ENCODE measurements at regions not wholly inside any gene's neighbourhood (a gene's known extent, or its start where the extent isn't known, plus 50 kb on each side); places are given as distances from the start of the nearest gene placed in this dataset.

GRCh38 chr1:184223216-184223615 lies 163.6 kb upstream of the C1orf21 start:
- H3K36me3 ChIP-seq (ENCODE audit: control insufficient read depth, low read length) = no peaks in the 10 kb centered on the region
- no peak overlapping the region for H3K4me2 ChIP-seq (ENCODE audit: low read length)
- no peaks in the 10 kb centered on the region for H4K20me1 ChIP-seq (ENCODE audit: control insufficient read depth, insufficient read depth, low read depth, low read length)
- H3K79me2 ChIP-seq (ENCODE audit: control insufficient read depth, low read length) = no peaks in the 10 kb centered on the region
- H3K9me2 ChIP-seq (replicated peaks; ENCODE audit: control insufficient read depth, low read length) = no peaks in the 10 kb centered on the region
- H3K4me3 ChIP-seq (ENCODE audit: low read length) = no peak overlapping the region
- H3K9me3 ChIP-seq (ENCODE audit: control insufficient read depth, insufficient read depth, low read length) = no peaks in the 10 kb centered on the region
- H3F3A ChIP-seq (ENCODE audit: control insufficient read depth, insufficient read depth) = no peaks in the 10 kb centered on the region
- H3K27ac ChIP-seq (ENCODE audit: low read depth, low read length) = no peak overlapping the region
- H3K27me3 ChIP-seq (ENCODE audit: control insufficient read depth, low read length) = no peaks in the 10 kb centered on the region
- H3K4me1 ChIP-seq (ENCODE audit: control insufficient read depth, low read length) = no peaks in the 10 kb centered on the region
- TF ChIP-seq EZH2phosphoT487 (IDR thresholded peaks at IDR 0.05; ENCODE audit: borderline replicate concordance, low read length) = no peak
- TF ChIP-seq CTCF (IDR thresholded peaks at IDR 0.05; ENCODE audit: low read depth, low read length, poor library complexity, severe bottlenecking) = no peak

- no peaks in the 10 kb centered on the region for H4K20me1 ChIP-seq (ENCODE audit: control insufficient read depth, insufficient read depth, low read depth, low read length)
- H3K79me2 ChIP-seq (ENCODE audit: control insufficient read depth, low read length) = no peaks in the 10 kb centered on the region
- H3K36me3 ChIP-seq (ENCODE audit: control insufficient read depth, low read length) = no peaks in the 10 kb centered on the region
- H3K4me2 ChIP-seq (ENCODE audit: low read length) = no peak overlapping the region
- no peaks in the 10 kb centered on the region for H3K27me3 ChIP-seq (ENCODE audit: control insufficient read depth, low read length)
- H3K4me3 ChIP-seq (ENCODE audit: low read length) = no peak overlapping the region
- no peak overlapping the region for H3K27ac ChIP-seq (ENCODE audit: low read depth, low read length)
- H3F3A ChIP-seq (ENCODE audit: control insufficient read depth, insufficient read depth) = no peaks in the 10 kb centered on the region
- no peaks in the 10 kb centered on the region for H3K4me1 ChIP-seq (ENCODE audit: control insufficient read depth, low read length)
- H3K9me2 ChIP-seq (replicated peaks; ENCODE audit: control insufficient read depth, low read length) = no peaks in the 10 kb centered on the region
- H3K9me3 ChIP-seq (ENCODE audit: control insufficient read depth, insufficient read depth, low read length) = no peaks in the 10 kb centered on the region
- no peak for TF ChIP-seq EZH2phosphoT487 (IDR thresholded peaks at IDR 0.05; ENCODE audit: borderline replicate concordance, low read length)
- TF ChIP-seq CTCF (IDR thresholded peaks at IDR 0.05; ENCODE audit: low read depth, low read length, poor library complexity, severe bottlenecking) = no peak
Observed at GRCh38 chr1:184225283-184226099, 161.3 kb upstream of the C1orf21 start.

DNA sequence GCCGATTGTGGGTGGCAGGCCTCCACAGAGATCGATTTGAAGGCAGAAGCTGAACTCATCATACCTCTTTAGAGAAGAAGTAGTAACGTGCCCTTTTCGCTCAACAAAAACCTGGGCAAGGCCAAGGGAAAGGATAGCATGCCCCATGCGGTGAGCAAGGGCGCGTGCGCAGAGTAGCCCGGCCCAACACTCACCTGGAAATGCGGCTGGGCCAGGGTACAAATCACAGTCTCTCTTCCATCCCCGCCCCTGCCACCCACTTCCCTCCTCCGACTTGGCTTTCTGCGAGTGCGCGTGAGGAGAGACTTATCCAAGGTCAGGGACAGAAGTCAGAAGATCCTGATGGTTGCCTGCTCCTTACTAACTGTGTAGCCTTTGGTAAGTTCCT lies 160.7 kb upstream of the C1orf21 start:
- H3K27me3 ChIP-seq (ENCODE audit: control insufficient read depth, low read length) = no peaks in the 10 kb centered on the region
- H3K4me3 ChIP-seq (ENCODE audit: low read length) = no peak overlapping the region
- no peaks in the 10 kb centered on the region for H3K9me2 ChIP-seq (replicated peaks; ENCODE audit: control insufficient read depth, low read length)
- no peaks in the 10 kb centered on the region for H3K79me2 ChIP-seq (ENCODE audit: control insufficient read depth, low read length)
- no peaks in the 10 kb centered on the region for H4K20me1 ChIP-seq (ENCODE audit: control insufficient read depth, insufficient read depth, low read depth, low read length)
- no peak overlapping the region for H3K27ac ChIP-seq (ENCODE audit: low read depth, low read length)
- H3K36me3 ChIP-seq (ENCODE audit: control insufficient read depth, low read length) = no peaks in the 10 kb centered on the region
- H3F3A ChIP-seq (ENCODE audit: control insufficient read depth, insufficient read depth) = no peaks in the 10 kb centered on the region
- TF ChIP-seq EZH2phosphoT487 (IDR thresholded peaks at IDR 0.05; ENCODE audit: borderline replicate concordance, low read length) (no peak), CTCF (IDR thresholded peaks at IDR 0.05; ENCODE audit: low read depth, low read length, poor library complexity, severe bottlenecking) (no peak)
- no peaks in the 10 kb centered on the region for H3K4me1 ChIP-seq (ENCODE audit: control insufficient read depth, low read length)
- no peak overlapping the region for H3K4me2 ChIP-seq (ENCODE audit: low read length)
- H3K9me3 ChIP-seq (ENCODE audit: control insufficient read depth, insufficient read depth, low read length) = no peaks in the 10 kb centered on the region
